ENCODE measurements at regions not wholly inside any gene's neighbourhood (a gene's known extent, or its start where the extent isn't known, plus 50 kb on each side); places are given as distances from the start of the nearest gene placed in this dataset.

DNA sequence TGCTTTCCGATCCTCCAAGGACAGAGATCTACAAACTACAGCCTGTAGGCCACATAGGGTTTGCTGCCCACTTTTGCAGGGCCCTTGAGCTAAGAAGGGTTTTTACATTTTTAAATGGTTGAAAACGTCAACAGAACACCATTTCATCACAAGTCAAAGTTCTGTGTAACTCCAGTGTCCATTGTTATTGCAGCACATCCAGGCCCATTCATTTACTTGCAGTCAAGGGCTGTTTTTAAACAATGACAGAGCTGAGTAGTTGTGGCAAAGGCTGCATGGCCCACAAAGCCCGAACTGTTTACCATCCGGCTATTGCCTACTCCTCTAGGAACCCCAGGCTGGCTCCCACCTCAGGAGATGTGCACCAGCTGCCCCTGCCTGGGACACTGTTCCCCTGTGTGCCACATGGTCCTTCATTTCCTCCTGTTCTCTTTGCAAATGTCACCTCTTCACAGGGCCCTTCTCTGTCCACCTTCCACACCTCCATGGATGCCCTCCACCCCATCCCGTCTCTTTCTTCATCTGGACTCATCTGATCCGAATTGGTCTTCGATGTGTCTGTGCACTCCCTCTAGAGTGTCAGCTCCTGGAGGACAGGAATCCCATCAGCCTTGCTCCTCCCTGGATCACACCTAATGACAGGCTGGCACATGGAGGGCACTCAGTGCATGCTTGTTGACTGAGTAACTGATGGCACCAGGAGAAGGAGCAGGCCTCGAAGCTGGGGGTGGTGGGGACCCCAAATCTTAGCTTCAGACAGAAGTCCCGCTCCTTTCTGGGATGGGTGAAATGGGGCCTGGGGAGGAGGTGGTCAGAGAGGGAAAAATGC, 69.5 kb upstream of the IQSEC1 start:
- no peak overlapping the region for H3K4me3 Mint-ChIP-seq
- Histone ChIP-seq H3K4me1 (ENCODE audit: insufficient read depth) (no peaks in the 10 kb centered on the region), H3K4me3 (no peak overlapping the region), H3K27ac (ENCODE audit: low read depth) (no peak overlapping the region), H3K4me2 (no peak overlapping the region), H3K9me2 (ENCODE audit: insufficient read depth) (no peaks in the 10 kb centered on the region), H3K27me3 (ENCODE audit: insufficient read depth) (no peaks in the 10 kb centered on the region), H4K20me1 (replicated peaks; ENCODE audit: insufficient read depth) (no peaks in the 10 kb centered on the region; the same call in 1 of the 2 replicates), H3K36me3 (ENCODE audit: insufficient read depth) (no peaks in the 10 kb centered on the region), H3K79me2 (replicated peaks; ENCODE audit: insufficient read depth) (no peaks in the 10 kb centered on the region), H3F3A (replicated peaks; ENCODE audit: low read depth) (no peaks in the 10 kb centered on the region), H2AFZ (no peak overlapping the region)
- DNase-seq (ENCODE audit: low spot score): no peak
- ATAC-seq: no peak
- H3K27ac Mint-ChIP-seq: no peak overlapping the region
- H3K27me3 Mint-ChIP-seq (ENCODE audit: insufficient read depth, low read depth, poor library complexity): peaks cover 11% of the 10 kb centered on the region
- no peaks in the 10 kb centered on the region for H3K9me3 Mint-ChIP-seq
- no peaks in the 10 kb centered on the region for H3K36me3 Mint-ChIP-seq (ENCODE audit: low read depth)
- TF ChIP-seq CREB1 (CRISPR knock-in tag; IDR thresholded peaks at IDR 0.05; ENCODE audit: low read depth) (no peak), JUNB (IDR thresholded peaks at IDR 0.05; ENCODE audit: unreplicated experiment) (no peak), EZH2 (IDR thresholded peaks at IDR 0.05; ENCODE audit: low read depth, unreplicated experiment) (no peak), EZH2phosphoT487 (IDR thresholded peaks at IDR 0.05; ENCODE audit: unreplicated experiment) (no peak), POLR2AphosphoS5 (IDR thresholded peaks at IDR 0.05; ENCODE audit: low read depth) (no peak), ZNF114 (CRISPR knock-in tag; IDR thresholded peaks at IDR 0.05) (no peak), REST (IDR thresholded peaks at IDR 0.05; ENCODE audit: unreplicated experiment) (no peak), STAT1 (IDR thresholded peaks at IDR 0.05; ENCODE audit: unreplicated experiment) (no peak), NANOG (IDR thresholded peaks at IDR 0.05; ENCODE audit: borderline replicate concordance) (no peak), ZNF331 (CRISPR knock-in tag; IDR thresholded peaks at IDR 0.05; ENCODE audit: low read depth) (no peak)
- TF ChIP-seq, protein P1, sequence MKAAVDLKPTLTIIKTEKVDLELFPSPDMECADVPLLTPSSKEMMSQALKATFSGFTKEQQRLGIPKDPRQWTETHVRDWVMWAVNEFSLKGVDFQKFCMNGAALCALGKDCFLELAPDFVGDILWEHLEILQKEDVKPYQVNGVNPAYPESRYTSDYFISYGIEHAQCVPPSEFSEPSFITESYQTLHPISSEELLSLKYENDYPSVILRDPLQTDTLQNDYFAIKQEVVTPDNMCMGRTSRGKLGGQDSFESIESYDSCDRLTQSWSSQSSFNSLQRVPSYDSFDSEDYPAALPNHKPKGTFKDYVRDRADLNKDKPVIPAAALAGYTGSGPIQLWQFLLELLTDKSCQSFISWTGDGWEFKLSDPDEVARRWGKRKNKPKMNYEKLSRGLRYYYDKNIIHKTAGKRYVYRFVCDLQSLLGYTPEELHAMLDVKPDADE (IDR thresholded peaks at IDR 0.05): no peak
- TF ChIP-seq, protein P2, sequence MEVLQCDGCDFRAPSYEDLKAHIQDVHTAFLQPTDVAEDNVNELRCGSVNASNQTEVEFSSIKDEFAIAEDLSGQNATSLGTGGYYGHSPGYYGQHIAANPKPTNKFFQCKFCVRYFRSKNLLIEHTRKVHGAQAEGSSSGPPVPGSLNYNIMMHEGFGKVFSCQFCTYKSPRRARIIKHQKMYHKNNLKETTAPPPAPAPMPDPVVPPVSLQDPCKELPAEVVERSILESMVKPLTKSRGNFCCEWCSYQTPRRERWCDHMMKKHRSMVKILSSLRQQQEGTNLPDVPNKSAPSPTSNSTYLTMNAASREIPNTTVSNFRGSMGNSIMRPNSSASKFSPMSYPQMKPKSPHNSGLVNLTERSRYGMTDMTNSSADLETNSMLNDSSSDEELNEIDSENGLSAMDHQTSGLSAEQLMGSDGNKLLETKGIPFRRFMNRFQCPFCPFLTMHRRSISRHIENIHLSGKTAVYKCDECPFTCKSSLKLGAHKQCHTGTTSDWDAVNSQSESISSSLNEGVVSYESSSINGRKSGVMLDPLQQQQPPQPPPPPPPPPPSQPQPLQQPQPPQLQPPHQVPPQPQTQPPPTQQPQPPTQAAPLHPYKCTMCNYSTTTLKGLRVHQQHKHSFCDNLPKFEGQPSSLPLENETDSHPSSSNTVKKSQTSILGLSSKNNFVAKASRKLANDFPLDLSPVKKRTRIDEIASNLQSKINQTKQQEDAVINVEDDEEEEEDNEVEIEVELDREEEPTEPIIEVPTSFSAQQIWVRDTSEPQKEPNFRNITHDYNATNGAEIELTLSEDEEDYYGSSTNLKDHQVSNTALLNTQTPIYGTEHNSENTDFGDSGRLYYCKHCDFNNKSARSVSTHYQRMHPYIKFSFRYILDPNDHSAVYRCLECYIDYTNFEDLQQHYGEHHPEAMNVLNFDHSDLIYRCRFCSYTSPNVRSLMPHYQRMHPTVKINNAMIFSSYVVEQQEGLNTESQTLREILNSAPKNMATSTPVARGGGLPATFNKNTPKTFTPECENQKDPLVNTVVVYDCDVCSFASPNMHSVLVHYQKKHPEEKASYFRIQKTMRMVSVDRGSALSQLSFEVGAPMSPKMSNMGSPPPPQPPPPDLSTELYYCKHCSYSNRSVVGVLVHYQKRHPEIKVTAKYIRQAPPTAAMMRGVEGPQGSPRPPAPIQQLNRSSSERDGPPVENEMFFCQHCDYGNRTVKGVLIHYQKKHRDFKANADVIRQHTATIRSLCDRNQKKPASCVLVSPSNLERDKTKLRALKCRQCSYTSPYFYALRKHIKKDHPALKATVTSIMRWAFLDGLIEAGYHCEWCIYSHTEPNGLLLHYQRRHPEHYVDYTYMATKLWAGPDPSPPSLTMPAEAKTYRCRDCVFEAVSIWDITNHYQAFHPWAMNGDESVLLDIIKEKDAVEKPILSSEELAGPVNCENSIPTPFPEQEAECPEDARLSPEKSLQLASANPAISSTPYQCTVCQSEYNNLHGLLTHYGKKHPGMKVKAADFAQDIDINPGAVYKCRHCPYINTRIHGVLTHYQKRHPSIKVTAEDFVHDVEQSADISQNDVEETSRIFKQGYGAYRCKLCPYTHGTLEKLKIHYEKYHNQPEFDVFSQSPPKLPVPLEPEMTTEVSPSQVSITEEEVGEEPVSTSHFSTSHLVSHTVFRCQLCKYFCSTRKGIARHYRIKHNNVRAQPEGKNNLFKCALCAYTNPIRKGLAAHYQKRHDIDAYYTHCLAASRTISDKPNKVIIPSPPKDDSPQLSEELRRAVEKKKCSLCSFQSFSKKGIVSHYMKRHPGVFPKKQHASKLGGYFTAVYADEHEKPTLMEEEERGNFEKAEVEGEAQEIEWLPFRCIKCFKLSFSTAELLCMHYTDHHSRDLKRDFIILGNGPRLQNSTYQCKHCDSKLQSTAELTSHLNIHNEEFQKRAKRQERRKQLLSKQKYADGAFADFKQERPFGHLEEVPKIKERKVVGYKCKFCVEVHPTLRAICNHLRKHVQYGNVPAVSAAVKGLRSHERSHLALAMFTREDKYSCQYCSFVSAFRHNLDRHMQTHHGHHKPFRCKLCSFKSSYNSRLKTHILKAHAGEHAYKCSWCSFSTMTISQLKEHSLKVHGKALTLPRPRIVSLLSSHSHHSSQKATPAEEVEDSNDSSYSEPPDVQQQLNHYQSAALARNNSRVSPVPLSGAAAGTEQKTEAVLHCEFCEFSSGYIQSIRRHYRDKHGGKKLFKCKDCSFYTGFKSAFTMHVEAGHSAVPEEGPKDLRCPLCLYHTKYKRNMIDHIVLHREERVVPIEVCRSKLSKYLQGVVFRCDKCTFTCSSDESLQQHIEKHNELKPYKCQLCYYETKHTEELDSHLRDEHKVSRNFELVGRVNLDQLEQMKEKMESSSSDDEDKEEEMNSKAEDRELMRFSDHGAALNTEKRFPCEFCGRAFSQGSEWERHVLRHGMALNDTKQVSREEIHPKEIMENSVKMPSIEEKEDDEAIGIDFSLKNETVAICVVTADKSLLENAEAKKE (CRISPR knock-in tag; IDR thresholded peaks at IDR 0.05): no peak
- TF ChIP-seq, protein P3, sequence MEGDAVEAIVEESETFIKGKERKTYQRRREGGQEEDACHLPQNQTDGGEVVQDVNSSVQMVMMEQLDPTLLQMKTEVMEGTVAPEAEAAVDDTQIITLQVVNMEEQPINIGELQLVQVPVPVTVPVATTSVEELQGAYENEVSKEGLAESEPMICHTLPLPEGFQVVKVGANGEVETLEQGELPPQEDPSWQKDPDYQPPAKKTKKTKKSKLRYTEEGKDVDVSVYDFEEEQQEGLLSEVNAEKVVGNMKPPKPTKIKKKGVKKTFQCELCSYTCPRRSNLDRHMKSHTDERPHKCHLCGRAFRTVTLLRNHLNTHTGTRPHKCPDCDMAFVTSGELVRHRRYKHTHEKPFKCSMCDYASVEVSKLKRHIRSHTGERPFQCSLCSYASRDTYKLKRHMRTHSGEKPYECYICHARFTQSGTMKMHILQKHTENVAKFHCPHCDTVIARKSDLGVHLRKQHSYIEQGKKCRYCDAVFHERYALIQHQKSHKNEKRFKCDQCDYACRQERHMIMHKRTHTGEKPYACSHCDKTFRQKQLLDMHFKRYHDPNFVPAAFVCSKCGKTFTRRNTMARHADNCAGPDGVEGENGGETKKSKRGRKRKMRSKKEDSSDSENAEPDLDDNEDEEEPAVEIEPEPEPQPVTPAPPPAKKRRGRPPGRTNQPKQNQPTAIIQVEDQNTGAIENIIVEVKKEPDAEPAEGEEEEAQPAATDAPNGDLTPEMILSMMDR (conservative IDR thresholded peaks at IDR 0.05; ENCODE audit: low read depth in 2 of 2): no peak
- peaks cover 6% of the 10 kb centered on the region; the same call in 2 of the 3 replicates for H3K4me1 Mint-ChIP-seq
